Astrocyte (in vitro differentiated cells and primary cell): ENCODE measurements at regions not wholly inside any gene's neighbourhood (a gene's known extent, or its start where the extent isn't known, plus 50 kb on each side); places are given as distances from the start of the nearest gene placed in this dataset.

Experiments
- DNase-seq: peaks from one replicate; pipeline ENCODE4 v3.0.0-alpha.2; 2010; ENCODE audit warnings: low read depth
- FAIRE-seq: peaks from 2 replicates; lab custom pipeline; 2011; peaks lifted over from hg19 to GRCh38; lab: Jason Lieb, UNC
- H2AFZ ChIP-seq: 2 replicates; pipeline ENCODE4 v1.6.0; 2012; ENCODE audit warnings: low read depth, low read length, inconsistent platforms
- H3K27ac ChIP-seq: 2 replicates; pipeline ENCODE4 v1.5.1; 2011; ENCODE audit warnings: low read depth, low read length, inconsistent platforms
- H3K27me3 ChIP-seq: 2 replicates; pipeline ENCODE4 v1.6.0; 2011; ENCODE audit warnings: low read length, inconsistent platforms; ENCODE audit not compliant: insufficient read depth
- H3K36me3 ChIP-seq: 2 replicates; pipeline ENCODE4 v1.5.1; 2011; ENCODE audit warnings: low read length, inconsistent platforms; ENCODE audit not compliant: insufficient read depth
- H3K4me1 ChIP-seq: 2 replicates; pipeline ENCODE4 v1.5.1; 2011; ENCODE audit warnings: low read length, inconsistent platforms; ENCODE audit not compliant: insufficient read depth
- H3K4me2 ChIP-seq: 2 replicates; pipeline ENCODE4 v1.6.0; 2012; ENCODE audit warnings: low read length, inconsistent platforms
- H3K4me3 ChIP-seq: 2 replicates; pipeline ENCODE4 v1.5.1; 2011; ENCODE audit warnings: low read depth, mild to moderate bottlenecking, low read length, inconsistent platforms; ENCODE audit not compliant: insufficient read depth
- H3K79me2 ChIP-seq: 2 replicates; pipeline ENCODE4 v1.6.0; 2012; ENCODE audit warnings: mild to moderate bottlenecking, low read length, inconsistent platforms; ENCODE audit not compliant: insufficient read depth
- H3K9ac ChIP-seq: 2 replicates; pipeline ENCODE4 v1.6.0; 2012; ENCODE audit warnings: mild to moderate bottlenecking, low read length, inconsistent platforms
- H3K9me3 ChIP-seq: 2 replicates; pipeline ENCODE4 v1.5.1; 2012; ENCODE audit warnings: low read depth, mild to moderate bottlenecking, low read length, inconsistent platforms; ENCODE audit not compliant: insufficient read depth
- H4K20me1 ChIP-seq: 2 replicates; pipeline ENCODE4 v1.6.0; 2012; ENCODE audit warnings: low read length, inconsistent platforms; ENCODE audit not compliant: insufficient read depth
- H3K27ac Mint-ChIP-seq: one replicate; pipeline ENCODE4 v1.8.0; 2021; ENCODE audit warnings: mild to moderate bottlenecking, mixed read lengths; ENCODE audit not compliant: unreplicated experiment
- H3K27me3 Mint-ChIP-seq: one replicate; pipeline ENCODE4 v1.8.0; 2021; ENCODE audit warnings: low read depth, mixed read lengths; ENCODE audit not compliant: unreplicated experiment
- H3K36me3 Mint-ChIP-seq: one replicate; pipeline ENCODE4 v1.8.0; 2021; ENCODE audit warnings: low read depth, mixed read lengths; ENCODE audit not compliant: unreplicated experiment
- H3K4me1 Mint-ChIP-seq: one replicate; pipeline ENCODE4 v1.8.0; 2021; ENCODE audit warnings: low read depth, mixed read lengths; ENCODE audit not compliant: unreplicated experiment
- H3K4me3 Mint-ChIP-seq: one replicate; pipeline ENCODE4 v1.8.0; 2021; ENCODE audit warnings: mild to moderate bottlenecking, moderate library complexity, mixed read lengths; ENCODE audit not compliant: unreplicated experiment
- H3K9me3 Mint-ChIP-seq: one replicate; pipeline ENCODE4 v1.8.0; 2021; ENCODE audit warnings: mild to moderate bottlenecking, mixed read lengths; ENCODE audit not compliant: unreplicated experiment
- EZH2 ChIP-seq: IDR thresholded peaks from 2 replicates; pipeline ENCODE4 v1.6.1; 2012; ENCODE audit warnings: mild to moderate bottlenecking, low read length, inconsistent platforms; ENCODE audit not compliant: insufficient read depth
- TF ChIP-seq, protein P1 (sequence below): IDR thresholded peaks from 2 replicates; pipeline ENCODE4 v1.5.1; 2011; ENCODE audit warnings: low read depth, mild to moderate bottlenecking, inconsistent platforms, low read length, moderate library complexity; ENCODE audit not compliant: insufficient read depth

DNA sequence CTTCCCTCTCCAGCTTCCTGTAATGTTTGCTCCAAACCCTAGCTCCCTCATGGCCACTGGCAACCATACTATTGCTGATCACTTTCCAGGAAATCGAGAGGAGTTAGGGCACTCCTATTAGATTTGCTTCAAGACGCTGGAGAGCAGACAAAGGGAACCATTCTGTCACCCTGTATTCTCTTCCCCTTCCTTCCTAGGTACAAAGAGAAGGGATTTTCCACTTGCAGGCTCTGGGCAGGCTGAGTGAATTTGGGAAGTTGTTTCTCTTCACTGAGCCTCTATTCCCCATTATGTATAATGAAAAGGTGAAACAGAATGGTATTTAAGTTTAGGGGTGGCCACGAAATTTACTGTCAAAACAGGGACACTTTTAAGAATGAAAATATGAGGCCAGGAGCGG, 99.4 kb upstream of the LPP start:
- peaks cover 19% of the 10 kb centered on the region for H3K4me1 Mint-ChIP-seq
- Histone ChIP-seq H3K36me3 (no peaks in the 10 kb centered on the region), H4K20me1 (no peaks in the 10 kb centered on the region), H3K4me1 (peaks cover 17% of the 10 kb centered on the region), H3K9me3 (no peaks in the 10 kb centered on the region), H3K79me2 (no peaks in the 10 kb centered on the region), H2AFZ (no peak overlapping the region), H3K9ac (no peak overlapping the region), H3K27ac (no peak overlapping the region), H3K4me3 (no peak overlapping the region), H3K4me2 (no peak overlapping the region), H3K27me3 (no peaks in the 10 kb centered on the region)
- TF ChIP-seq, protein P1, sequence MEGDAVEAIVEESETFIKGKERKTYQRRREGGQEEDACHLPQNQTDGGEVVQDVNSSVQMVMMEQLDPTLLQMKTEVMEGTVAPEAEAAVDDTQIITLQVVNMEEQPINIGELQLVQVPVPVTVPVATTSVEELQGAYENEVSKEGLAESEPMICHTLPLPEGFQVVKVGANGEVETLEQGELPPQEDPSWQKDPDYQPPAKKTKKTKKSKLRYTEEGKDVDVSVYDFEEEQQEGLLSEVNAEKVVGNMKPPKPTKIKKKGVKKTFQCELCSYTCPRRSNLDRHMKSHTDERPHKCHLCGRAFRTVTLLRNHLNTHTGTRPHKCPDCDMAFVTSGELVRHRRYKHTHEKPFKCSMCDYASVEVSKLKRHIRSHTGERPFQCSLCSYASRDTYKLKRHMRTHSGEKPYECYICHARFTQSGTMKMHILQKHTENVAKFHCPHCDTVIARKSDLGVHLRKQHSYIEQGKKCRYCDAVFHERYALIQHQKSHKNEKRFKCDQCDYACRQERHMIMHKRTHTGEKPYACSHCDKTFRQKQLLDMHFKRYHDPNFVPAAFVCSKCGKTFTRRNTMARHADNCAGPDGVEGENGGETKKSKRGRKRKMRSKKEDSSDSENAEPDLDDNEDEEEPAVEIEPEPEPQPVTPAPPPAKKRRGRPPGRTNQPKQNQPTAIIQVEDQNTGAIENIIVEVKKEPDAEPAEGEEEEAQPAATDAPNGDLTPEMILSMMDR, result no peak
- TF ChIP-seq EZH2, result no peak
- H3K9me3 Mint-ChIP-seq, result no peaks in the 10 kb centered on the region
- H3K27me3 Mint-ChIP-seq, result no peaks in the 10 kb centered on the region
- H3K27ac Mint-ChIP-seq, result no peak overlapping the region
- H3K36me3 Mint-ChIP-seq, result no peaks in the 10 kb centered on the region
- no peak for FAIRE-seq
- no peak for DNase-seq
- no peak overlapping the region for H3K4me3 Mint-ChIP-seq

DNA sequence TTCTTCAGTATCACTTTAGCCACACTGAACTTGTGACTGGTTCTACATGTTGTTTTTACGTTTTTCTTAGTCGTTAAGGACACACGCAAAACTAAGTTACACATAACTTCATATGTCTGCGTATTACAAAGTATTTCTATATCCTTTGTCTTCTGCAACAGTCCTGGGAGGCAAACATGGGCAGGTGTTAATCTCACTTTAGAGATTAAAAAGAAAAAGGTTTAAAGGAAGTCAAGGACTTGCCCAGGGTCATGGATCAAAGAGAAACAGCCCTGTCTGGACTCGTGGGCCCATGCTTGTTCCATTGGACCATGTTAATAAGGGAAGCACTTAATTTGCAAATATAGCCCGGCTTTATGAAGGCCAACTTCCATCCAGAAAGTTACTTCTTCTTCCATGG, 98.6 kb upstream of the LPP start:
- TF ChIP-seq, protein P1, result no peak
- no peak for TF ChIP-seq EZH2
- Mint-ChIP-seq H3K4me1 (peaks cover 19% of the 10 kb centered on the region), H3K27me3 (no peaks in the 10 kb centered on the region), H3K4me3 (no peak overlapping the region), H3K9me3 (no peaks in the 10 kb centered on the region), H3K36me3 (no peaks in the 10 kb centered on the region), H3K27ac (no peak overlapping the region)
- H3K9ac ChIP-seq, result no peak overlapping the region
- no peak for DNase-seq
- no peak overlapping the region for H3K4me2 ChIP-seq
- H3K4me1 ChIP-seq, result peaks cover 17% of the 10 kb centered on the region
- no peaks in the 10 kb centered on the region for H3K27me3 ChIP-seq
- FAIRE-seq, result no peak
- no peaks in the 10 kb centered on the region for H3K9me3 ChIP-seq
- H2AFZ ChIP-seq, result no peak overlapping the region
- H4K20me1 ChIP-seq, result no peaks in the 10 kb centered on the region
- no peaks in the 10 kb centered on the region for H3K36me3 ChIP-seq
- no peaks in the 10 kb centered on the region for H3K79me2 ChIP-seq
- no peak overlapping the region for H3K27ac ChIP-seq
- H3K4me3 ChIP-seq, result no peak overlapping the region

DNA sequence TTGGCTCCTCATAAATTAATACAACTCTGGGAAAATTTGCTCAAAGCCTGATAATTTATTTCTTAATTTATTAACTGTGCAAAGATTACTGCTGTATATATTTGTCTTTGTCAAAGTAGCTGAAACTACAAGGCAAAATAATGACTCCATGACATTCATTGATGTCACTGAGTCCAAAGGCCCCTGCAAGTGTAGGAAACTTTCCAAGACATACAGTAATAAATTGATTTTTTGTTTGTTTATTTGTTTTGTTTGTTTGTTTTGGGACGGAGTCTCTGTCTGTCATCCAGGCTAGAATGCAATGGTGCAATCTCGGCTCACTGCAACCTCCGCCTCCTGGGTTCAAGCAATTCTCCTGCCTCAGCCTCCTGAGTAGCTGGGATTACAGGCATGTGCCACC, 96.8 kb upstream of the LPP start:
- Histone ChIP-seq H3K4me1 (peaks cover 15% of the 10 kb centered on the region), H4K20me1 (no peaks in the 10 kb centered on the region), H3K4me2 (no peak overlapping the region), H3K9ac (no peak overlapping the region), H3K4me3 (no peak overlapping the region), H3K36me3 (no peaks in the 10 kb centered on the region), H2AFZ (no peak overlapping the region), H3K9me3 (no peaks in the 10 kb centered on the region), H3K79me2 (no peaks in the 10 kb centered on the region), H3K27ac (no peak overlapping the region), H3K27me3 (no peaks in the 10 kb centered on the region)
- H3K4me3 Mint-ChIP-seq, result no peak overlapping the region
- H3K4me1 Mint-ChIP-seq, result peaks cover 18% of the 10 kb centered on the region
- no peaks in the 10 kb centered on the region for H3K36me3 Mint-ChIP-seq
- H3K27me3 Mint-ChIP-seq, result no peaks in the 10 kb centered on the region
- DNase-seq, result no peak
- no peaks in the 10 kb centered on the region for H3K9me3 Mint-ChIP-seq
- TF ChIP-seq, protein P1, result no peak
- TF ChIP-seq EZH2, result no peak
- no peak for FAIRE-seq
- no peak overlapping the region for H3K27ac Mint-ChIP-seq
